ENCODE measurements at regions not wholly inside any gene's neighbourhood (a gene's known extent, or its start where the extent isn't known, plus 50 kb on each side); places are given as distances from the start of the nearest gene placed in this dataset.

GRCh38 chr5:155684417-155684816, 642.5 kb upstream of the SGCD start:
- no peaks in the 10 kb centered on the region for H3K4me1 ChIP-seq
- DNase-seq = no peak
- H3K4me3 ChIP-seq (replicated peaks in 1 of 3) = no peak overlapping the region
- no peaks in the 10 kb centered on the region for H3K36me3 ChIP-seq
- H3K27me3 ChIP-seq = no peaks in the 10 kb centered on the region
- intact Hi-C loops (cut with DNase I) = no loop called here
- TF ChIP-seq POLR2A (IDR thresholded peaks at IDR 0.05) = no peak
- TF ChIP-seq, protein P1, sequence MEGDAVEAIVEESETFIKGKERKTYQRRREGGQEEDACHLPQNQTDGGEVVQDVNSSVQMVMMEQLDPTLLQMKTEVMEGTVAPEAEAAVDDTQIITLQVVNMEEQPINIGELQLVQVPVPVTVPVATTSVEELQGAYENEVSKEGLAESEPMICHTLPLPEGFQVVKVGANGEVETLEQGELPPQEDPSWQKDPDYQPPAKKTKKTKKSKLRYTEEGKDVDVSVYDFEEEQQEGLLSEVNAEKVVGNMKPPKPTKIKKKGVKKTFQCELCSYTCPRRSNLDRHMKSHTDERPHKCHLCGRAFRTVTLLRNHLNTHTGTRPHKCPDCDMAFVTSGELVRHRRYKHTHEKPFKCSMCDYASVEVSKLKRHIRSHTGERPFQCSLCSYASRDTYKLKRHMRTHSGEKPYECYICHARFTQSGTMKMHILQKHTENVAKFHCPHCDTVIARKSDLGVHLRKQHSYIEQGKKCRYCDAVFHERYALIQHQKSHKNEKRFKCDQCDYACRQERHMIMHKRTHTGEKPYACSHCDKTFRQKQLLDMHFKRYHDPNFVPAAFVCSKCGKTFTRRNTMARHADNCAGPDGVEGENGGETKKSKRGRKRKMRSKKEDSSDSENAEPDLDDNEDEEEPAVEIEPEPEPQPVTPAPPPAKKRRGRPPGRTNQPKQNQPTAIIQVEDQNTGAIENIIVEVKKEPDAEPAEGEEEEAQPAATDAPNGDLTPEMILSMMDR (IDR thresholded peaks at IDR 0.05) = no peak
- H3K27ac ChIP-seq = no peak overlapping the region
- H3K9me3 ChIP-seq = no peaks in the 10 kb centered on the region

DNA sequence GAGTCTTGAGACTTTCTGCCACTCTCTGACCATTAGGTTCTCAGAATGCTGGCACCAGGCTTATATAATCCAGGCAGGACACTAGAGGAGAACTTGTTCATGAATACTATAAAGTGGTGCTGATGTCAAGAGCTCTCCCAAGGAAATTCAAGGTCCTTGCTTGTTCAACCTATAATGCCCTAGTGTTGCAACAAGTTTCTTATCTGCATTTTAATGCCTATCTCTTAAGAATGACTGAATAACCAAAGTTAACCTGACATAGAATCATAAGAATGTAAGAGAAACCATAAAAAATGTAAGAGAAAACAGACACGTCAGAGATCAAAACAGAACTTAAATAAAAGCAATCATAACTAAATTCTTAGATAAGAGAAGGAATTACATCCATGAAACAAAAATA, 640.8 kb upstream of the SGCD start:
- 0 to 30% methylated on average over 1 of the region's 1 CpG for WGBS, 2 donors
- TF ChIP-seq, protein P1 (IDR thresholded peaks at IDR 0.05) = no peak
- no peak for TF ChIP-seq POLR2A (IDR thresholded peaks at IDR 0.05)
- intact Hi-C loops (cut with DNase I) = no loop called here

DNA sequence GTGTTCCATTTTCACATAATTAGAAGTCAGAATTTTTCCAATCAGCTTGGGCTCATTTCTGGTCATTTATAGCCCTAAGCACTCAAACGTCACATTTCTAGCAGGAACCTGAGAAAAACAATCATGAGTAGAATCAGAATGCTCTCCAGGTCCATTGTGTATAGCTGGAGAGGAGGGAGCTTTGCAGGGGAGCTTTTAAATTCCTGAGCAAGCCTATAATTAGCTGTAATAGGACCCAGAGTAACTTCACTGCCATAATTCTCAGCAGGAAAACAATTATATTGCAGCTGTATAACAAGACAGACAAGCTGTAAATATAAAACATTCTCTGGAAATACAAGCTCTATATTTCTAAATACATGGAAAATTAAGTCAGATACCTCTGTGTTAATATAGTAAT, 637.6 kb upstream of the SGCD start:
- intact Hi-C loops (cut with DNase I) = no loop called here
- no peak overlapping the region for H3K4me3 ChIP-seq (replicated peaks in 1 of 3)
- TF ChIP-seq, protein P1 (IDR thresholded peaks at IDR 0.05) = no peak
- TF ChIP-seq POLR2A (IDR thresholded peaks at IDR 0.05) = no peak
- no peaks in the 10 kb centered on the region for H3K9me3 ChIP-seq
- no peak for DNase-seq
- no peaks in the 10 kb centered on the region for H3K27me3 ChIP-seq
- no peaks in the 10 kb centered on the region for H3K4me1 ChIP-seq
- 23 to 31% methylated on average over 1 of the region's 1 CpG for WGBS, 2 donors
- no peak overlapping the region for H3K27ac ChIP-seq
- no peaks in the 10 kb centered on the region for H3K36me3 ChIP-seq

More for the DNA sequence above, 640.8 kb upstream of the SGCD start:
- no peak for DNase-seq
- no peak overlapping the region for H3K4me3 ChIP-seq (replicated peaks in 1 of 3)
- no peaks in the 10 kb centered on the region for H3K27me3 ChIP-seq
- no peaks in the 10 kb centered on the region for H3K9me3 ChIP-seq
- H3K4me1 ChIP-seq = no peaks in the 10 kb centered on the region
- H3K36me3 ChIP-seq = no peaks in the 10 kb centered on the region
- H3K27ac ChIP-seq = no peak overlapping the region

- intact Hi-C loops (cut with DNase I) = no loop called here
- Histone ChIP-seq H3K36me3 (no peaks in the 10 kb centered on the region), H3K4me3 (replicated peaks in 1 of 3) (no peak overlapping the region), H3K4me1 (no peaks in the 10 kb centered on the region), H3K9me3 (no peaks in the 10 kb centered on the region), H3K27me3 (no peaks in the 10 kb centered on the region), H3K27ac (no peak overlapping the region)
- no peak for DNase-seq
- TF ChIP-seq, protein P1 (IDR thresholded peaks at IDR 0.05) = no peak
- TF ChIP-seq POLR2A (IDR thresholded peaks at IDR 0.05) = no peak
- WGBS, 2 donors = 59 to 64% methylated on average over 1 of the region's 1 CpG
Observed at GRCh38 chr5:155696362-155696761, 630.6 kb upstream of the SGCD start.

DNA sequence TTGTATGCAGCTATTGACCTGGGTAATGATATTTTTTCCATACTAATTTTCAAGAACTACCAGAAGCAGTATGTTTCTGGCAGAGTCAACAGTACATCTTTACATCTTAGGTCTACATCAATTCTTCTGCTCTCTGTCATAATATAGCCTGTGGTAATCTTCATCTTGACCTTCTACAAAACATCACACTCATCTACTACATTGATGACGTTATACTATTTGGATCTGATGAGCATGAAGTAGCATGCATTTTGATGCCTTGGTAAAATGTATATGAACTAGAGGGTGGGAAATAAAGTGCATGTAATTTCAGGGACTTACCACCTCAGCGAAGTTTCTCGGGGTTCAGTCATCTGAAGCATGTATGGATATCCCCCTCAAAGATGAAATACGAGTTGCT, 629.7 kb upstream of the SGCD start:
- no peaks in the 10 kb centered on the region for H3K27me3 ChIP-seq
- H3K27ac ChIP-seq = no peak overlapping the region
- H3K4me1 ChIP-seq = no peaks in the 10 kb centered on the region
- intact Hi-C loops (cut with DNase I) = no loop called here
- no peaks in the 10 kb centered on the region for H3K9me3 ChIP-seq
- H3K4me3 ChIP-seq (replicated peaks in 1 of 3) = no peak overlapping the region
- TF ChIP-seq, protein P1 (IDR thresholded peaks at IDR 0.05) = no peak
- TF ChIP-seq POLR2A (IDR thresholded peaks at IDR 0.05) = no peak
- WGBS, 2 donors = 87 to 89% methylated on average over 4 of the region's 4 CpGs
- DNase-seq = no peak
- H3K36me3 ChIP-seq = no peaks in the 10 kb centered on the region
